HG02610 (cell line): ENCODE measurements at regions not wholly inside any gene's neighbourhood (a gene's known extent, or its start where the extent isn't known, plus 50 kb on each side); places are given as distances from the start of the nearest gene placed in this dataset.
"Not testable (repeated sequence)": the region's sequence is repeated elsewhere in the genome, so short reads cannot be mapped to it uniquely, and the experiment has no call there.

Experiments used
- ATAC-seq: cut with Tn5 transposase; IDR thresholded peaks from one replicate; pipeline ENCODE4 v1.9.1; 2021; ENCODE audit warnings: mild to moderate bottlenecking, moderate library complexity; ENCODE audit not compliant: unreplicated experiment

- ATAC-seq, result no peak
Observed at GRCh38 chr3:127045435-127046045, 62.6 kb downstream of the PLXNA1 start.

GRCh38 chr3:127046690-127047089, 63.8 kb downstream of the PLXNA1 start:
- ATAC-seq, result not testable (repeated sequence)

- no peak for ATAC-seq
Observed at GRCh38 chr3:127049393-127049792, 66.5 kb downstream of the PLXNA1 start.

- no peak for ATAC-seq
Observed at GRCh38 chr3:127050733-127051132, 67.8 kb downstream of the PLXNA1 start.

GRCh38 chr3:127052121-127052561, 69.2 kb downstream of the PLXNA1 start:
- ATAC-seq, result no peak

GRCh38 chr3:127053026-127053425, 70.1 kb downstream of the PLXNA1 start:
- no peak for ATAC-seq

- no peak for ATAC-seq
Observed at GRCh38 chr3:127053450-127053849, 70.5 kb downstream of the PLXNA1 start.

GRCh38 chr3:127053979-127054378, 71.1 kb downstream of the PLXNA1 start:
- ATAC-seq, result no peak

- no peak for ATAC-seq
Observed at GRCh38 chr3:127056281-127056680, 73.4 kb downstream of the PLXNA1 start.

GRCh38 chr3:127056976-127057375, 74.1 kb downstream of the PLXNA1 start:
- ATAC-seq, result no peak

- no peak for ATAC-seq
Observed at GRCh38 chr3:127059072-127059471, 76.2 kb downstream of the PLXNA1 start.

- ATAC-seq, result no peak
Observed at GRCh38 chr3:127061641-127062040, 78.7 kb downstream of the PLXNA1 start.

GRCh38 chr3:127062926-127063325, 80.0 kb downstream of the PLXNA1 start:
- ATAC-seq, result no peak

- no peak for ATAC-seq
Observed at GRCh38 chr3:127063916-127064315, 81.0 kb downstream of the PLXNA1 start.

GRCh38 chr3:127064391-127065137, 81.6 kb downstream of the PLXNA1 start:
- ATAC-seq, result no peak

GRCh38 chr3:127065138-127065427, 82.2 kb downstream of the PLXNA1 start:
- ATAC-seq, result no peak

- ATAC-seq, result no peak
Observed at GRCh38 chr3:127065561-127066290, 82.8 kb downstream of the PLXNA1 start.

- no peak for ATAC-seq
Observed at GRCh38 chr3:127066635-127067034, 83.7 kb downstream of the PLXNA1 start.

GRCh38 chr3:127067116-127067910, 84.4 kb downstream of the PLXNA1 start:
- no peak for ATAC-seq

- no peak for ATAC-seq
Observed at GRCh38 chr3:127068111-127068810, 85.3 kb downstream of the PLXNA1 start.

- no peak for ATAC-seq
Observed at GRCh38 chr3:127068871-127069270, 86.0 kb downstream of the PLXNA1 start.
